NCI-H2196 treated with DMSO at 0.1 percent for 48 hours (cell line): ENCODE measurements at regions not wholly inside any gene's neighbourhood (a gene's known extent, or its start where the extent isn't known, plus 50 kb on each side); places are given as distances from the start of the nearest gene placed in this dataset.

ENCODE experiments used
- DNase-seq: peaks from one replicate; lab custom pipeline; 2025; ENCODE audit not compliant: unreplicated experiment; lab: John Stamatoyannopoulos, UW

- DNase-seq, result no peak
Measured at GRCh38 chr12:116481726-116482125, 77.5 kb upstream of the MAP1LC3B2 start.

- DNase-seq, result no peak
Measured at GRCh38 chr12:116482179-116482578, 77.0 kb upstream of the MAP1LC3B2 start.

GRCh38 chr12:116482859-116483258 is 76.3 kb upstream of the MAP1LC3B2 start:
- DNase-seq, result no peak

DNA sequence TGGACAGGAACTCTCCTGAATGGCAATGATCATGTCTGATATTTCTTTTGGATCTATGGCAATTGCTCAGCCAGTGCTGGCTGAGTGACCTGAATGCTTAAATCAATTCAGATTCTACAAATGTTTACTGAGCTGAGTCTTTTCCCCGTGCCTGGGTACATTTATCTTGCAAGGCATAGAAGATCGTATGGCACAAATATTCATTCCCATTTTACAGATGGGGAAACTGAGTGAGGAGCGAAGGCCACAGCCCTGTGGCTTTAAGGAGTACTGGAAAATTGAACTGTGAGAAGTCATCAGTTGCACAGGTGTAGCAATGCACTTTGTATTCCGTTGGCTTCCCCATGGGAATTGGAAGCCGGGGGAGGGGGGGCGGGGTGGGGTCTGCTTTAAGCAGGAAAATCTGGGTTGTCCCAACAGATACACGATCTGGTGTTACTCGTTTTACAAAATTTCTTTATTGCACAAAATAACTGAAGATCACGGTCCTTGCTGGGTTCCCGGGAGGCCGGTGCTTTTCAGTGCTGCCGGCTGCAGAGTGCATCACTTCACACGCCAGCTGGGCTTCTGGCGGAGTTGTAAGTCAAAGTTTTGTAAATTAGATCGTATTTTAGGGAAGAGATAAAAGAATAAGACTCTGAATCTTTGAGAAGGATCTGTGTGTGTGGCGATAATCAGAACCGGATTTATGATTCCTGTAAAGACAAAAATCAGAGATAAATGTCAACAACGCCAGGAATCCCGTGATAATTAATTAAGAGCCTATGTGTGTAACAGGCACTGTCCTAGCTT is 75.0 kb upstream of the MAP1LC3B2 start:
- no peak for DNase-seq

DNA sequence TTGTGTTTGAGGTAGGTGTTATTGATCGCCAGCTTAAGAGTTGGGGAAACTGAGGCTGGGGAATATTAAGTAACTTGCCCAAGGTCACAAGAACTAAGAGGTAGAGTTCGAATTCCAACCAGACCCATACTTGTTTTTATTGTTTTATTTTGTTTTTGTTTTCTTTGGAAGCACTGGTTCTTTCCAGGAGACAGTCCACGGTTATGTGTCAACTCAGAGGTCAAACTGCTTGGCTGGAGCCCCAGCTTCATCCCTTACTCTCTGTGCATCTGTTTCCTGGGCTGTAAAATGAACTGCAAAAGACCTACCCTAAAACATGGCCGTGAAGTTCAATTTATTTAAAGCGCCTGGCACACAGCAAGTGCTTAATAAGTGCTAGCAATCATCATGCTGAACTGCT is 74.4 kb upstream of the MAP1LC3B2 start:
- DNase-seq, result no peak

DNA sequence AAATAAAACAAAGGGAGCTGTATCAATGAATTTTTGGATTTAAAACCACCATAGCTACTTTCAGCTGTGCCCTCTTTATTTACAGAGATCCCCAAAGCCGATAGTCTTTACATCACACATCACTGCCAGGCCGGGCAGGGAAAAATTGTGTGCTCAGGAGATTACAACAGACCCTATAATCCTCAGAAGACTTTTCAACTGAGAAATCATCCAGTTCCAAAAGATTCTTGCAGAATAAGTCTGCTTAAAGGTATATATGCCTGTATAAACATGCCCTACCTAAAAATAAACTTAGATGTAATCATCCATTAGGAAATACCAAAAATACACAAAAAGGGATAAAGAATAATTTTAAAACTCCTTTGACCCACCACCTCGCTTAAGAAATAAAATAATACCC is 70.1 kb upstream of the MAP1LC3B2 start:
- DNase-seq, result no peak

DNA sequence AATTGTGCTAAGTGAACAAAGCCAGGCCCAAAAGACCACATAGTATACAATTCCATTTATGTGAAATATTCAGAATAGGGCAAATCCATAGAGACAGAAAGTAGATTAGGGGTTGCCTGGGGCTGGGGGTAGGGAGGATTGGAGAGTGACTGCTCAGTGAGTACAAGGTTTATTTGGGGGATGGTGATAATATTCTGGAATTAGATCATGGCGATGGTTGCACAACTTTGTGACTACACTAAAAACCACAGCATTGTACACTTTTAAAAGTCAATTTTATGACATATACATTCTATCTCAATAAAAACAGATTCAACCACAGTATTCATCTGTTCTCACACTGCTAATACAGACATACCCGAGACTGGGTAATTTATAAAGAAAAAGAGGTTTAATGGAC is 68.7 kb upstream of the MAP1LC3B2 start:
- no peak for DNase-seq

DNA sequence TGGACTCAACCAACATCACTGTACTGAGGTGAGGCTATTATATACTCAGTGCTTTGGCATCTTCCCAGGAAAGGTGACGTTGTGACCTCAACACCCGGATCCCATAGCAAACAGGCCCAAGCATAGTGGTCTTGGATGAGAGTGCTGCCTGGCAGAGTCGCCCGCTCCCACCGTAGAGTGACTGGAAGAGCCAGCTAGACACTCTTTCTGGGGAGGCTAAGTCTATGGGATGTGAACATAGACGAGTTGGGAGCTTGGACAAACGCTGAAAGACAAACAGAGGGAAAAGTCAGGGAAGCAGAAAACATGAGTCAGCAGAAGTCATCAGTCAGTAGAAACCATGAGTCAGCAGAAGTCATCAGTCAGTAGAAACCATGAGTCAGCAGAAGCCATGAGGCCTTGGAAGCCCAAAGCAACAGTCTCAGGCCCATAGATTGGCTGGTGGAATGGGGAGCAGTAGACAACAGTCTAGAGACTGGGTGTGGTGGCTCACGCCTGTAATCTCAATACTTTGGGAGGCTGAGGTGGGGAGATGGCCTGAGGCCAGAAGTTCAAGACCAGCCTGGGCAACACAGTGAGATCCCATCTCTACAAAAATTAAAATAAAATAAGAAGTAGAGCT is 66.4 kb upstream of the MAP1LC3B2 start:
- DNase-seq, result no peak

GRCh38 chr12:116495260-116495659 is 63.9 kb upstream of the MAP1LC3B2 start:
- no peak for DNase-seq

DNA sequence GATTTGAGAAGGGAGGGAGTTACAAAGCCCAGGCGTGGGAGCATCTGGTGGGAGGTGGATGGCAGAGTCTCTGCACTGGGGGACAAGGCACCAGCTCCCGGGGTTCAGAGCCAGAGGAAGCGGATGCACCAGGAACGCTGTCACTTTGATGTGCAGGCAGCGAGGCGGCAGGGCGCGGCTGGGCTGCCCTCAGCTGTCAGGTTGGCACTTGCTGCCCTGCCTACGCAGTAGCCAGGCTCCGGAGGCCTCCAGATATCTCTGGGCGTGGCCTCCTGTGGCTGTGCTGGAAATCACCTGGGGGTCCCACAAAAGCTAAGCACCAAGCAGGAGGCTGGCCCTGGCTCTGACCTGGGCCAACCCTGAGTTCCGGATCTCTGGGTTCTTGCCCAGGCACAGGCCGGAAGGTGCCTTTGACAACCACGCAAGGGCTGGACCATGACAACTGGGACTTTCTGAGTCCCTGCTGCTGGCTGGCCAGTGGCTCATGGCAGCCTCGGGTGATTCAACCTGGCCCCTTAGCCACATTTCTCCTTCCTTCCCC is 62.1 kb upstream of the MAP1LC3B2 start:
- DNase-seq, result no peak

DNA sequence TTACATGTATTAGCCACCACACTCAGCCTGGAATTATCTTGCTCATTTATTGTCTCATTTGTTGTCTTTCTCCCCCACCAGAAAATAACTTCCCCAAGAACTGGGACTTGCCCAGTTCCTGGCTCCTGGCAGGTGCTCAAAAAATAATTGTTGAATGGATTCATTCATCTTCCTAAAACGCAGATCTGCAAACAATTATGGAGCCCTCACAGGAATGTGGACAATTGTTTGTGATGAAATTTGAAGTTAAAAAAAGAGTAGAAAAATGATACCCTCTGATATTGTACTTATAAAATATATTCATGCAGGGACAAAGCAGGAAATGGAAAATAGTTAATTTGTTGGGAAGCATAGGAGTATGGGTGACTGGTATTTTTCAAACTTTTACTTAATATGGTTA is 60.7 kb upstream of the MAP1LC3B2 start:
- DNase-seq, result no peak

DNA sequence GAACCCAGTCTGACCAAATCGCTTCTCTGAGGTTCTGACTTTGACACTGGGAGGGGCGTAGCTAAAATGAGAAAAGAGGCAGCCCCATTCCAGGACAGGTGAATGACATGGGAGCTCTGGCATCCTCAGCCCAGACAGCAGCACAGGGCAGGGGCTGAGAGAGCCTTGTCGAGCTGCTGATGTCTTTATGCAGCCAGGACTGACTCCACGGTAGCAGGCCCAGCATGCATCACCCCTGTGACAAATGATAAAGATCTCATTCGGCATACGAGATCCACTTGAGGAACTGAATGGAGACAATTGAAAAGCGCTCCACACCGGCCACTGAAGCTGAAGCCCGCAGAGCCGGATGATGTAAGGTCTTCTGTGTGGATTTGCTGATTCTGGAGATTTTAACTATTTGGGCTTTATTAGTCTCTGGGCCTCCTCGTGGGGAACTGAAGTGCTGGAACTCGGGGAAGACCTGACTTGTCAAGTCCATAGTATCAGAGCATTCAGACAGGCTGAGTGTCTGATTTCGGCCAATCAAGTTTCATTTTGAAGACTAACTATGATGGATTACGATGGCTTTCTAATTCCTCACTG is 56.9 kb upstream of the MAP1LC3B2 start:
- DNase-seq, result no peak

DNA sequence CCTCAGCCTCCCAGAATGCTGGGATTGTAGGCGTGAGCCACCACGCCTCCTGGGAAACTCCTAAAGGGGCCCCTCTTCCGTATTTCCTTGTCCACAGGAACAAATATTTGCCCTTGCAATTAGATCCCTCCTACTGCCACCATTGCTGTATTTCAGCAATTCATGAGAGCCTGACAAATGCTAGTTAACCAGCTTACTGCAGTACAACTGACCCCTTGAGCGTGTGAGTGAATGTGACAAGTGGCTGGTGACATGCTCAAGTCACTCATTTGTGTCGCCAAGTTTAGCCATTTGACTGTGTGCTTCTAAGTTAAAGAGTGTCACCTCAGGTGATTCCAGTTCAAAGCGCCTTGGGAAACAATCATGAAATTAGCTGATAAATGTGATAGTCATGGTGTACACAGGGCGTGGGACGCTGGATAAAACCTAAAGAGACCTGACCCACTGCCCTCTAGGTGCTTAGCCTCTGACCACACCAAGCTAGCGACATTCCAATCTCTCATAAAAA is 56.1 kb upstream of the MAP1LC3B2 start:
- no peak for DNase-seq

- no peak for DNase-seq
Measured at GRCh38 chr12:116504438-116504837, 54.7 kb upstream of the MAP1LC3B2 start.

GRCh38 chr12:116506697-116507064 is 52.5 kb upstream of the MAP1LC3B2 start:
- no peak for DNase-seq

GRCh38 chr12:116508145-116509121 is 50.7 kb upstream of the MAP1LC3B2 start:
- DNase-seq, result no peak
